ENCODE measurements at regions not wholly inside any gene's neighbourhood (a gene's known extent, or its start where the extent isn't known, plus 50 kb on each side); places are given as distances from the start of the nearest gene placed in this dataset.

DNA sequence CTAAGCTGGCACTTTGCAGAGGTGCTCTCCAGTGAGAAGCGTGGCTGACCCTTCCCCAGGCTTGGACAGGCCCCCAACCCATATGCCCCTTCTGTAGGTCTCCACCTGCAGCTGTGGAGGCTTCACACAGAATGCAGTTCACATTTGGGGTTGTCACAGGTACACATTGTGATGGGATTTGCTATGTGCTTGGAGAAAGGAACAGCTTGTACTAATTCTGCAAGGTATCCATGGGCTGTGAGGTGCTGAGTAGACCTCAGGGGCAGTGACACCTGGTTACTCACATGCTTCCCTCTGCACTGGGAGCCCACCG lies 188.9 kb downstream of the CXCL12 start (continued):
- TF ChIP-seq, protein P1, sequence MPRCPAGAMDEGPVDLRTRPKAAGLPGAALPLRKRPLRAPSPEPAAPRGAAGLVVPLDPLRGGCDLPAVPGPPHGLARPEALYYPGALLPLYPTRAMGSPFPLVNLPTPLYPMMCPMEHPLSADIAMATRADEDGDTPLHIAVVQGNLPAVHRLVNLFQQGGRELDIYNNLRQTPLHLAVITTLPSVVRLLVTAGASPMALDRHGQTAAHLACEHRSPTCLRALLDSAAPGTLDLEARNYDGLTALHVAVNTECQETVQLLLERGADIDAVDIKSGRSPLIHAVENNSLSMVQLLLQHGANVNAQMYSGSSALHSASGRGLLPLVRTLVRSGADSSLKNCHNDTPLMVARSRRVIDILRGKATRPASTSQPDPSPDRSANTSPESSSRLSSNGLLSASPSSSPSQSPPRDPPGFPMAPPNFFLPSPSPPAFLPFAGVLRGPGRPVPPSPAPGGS (IDR thresholded peaks at IDR 0.05): no peak
- TF ChIP-seq CBX2 (IDR thresholded peaks at IDR 0.05; ENCODE audit: borderline replicate concordance, low read depth): no peak

DNA sequence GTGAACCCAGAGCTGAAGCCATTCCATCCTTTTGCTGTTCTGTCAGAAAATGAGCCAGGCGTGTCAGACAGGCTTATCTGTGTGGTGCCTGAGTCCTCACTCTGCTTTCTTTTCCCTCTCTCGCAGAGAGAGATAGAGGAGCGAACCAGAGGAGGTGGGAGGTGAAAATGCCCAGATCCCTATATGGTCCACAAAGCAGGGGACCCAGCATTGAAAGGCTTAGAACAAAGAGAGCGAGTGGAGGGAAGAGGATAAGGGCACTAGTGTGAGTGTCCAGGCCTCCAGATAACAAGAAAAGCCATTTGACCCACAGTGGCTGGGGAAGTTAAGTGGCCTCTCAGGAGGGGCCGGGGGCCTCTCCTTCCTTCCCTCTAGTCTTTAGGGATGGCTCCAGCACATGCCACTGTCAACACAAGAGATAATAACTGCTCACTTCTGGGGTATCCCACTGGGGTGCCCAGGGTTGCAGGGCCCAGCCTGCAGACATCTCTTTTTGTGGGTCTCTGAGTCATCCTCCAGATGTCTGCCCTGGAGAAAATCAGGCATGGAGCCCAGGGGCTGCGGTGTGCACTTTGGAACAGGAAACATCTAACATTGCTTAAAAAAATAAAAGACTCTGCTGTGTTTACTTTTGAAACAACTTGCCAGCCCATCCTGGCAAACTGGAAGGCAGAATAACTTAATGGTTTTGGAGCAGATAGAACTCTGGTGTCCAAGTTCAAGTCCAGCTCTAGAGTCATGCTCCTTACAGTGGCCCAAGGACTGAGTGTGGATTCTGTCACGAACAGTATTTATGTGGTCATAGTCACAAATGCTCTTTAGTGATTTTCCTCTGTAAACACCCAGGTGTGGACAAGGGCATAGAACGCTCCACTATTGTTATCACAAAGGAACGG lies 189.5 kb downstream of the CXCL12 start:
- POLR2A ChIA-PET: interaction anchor here (0.5 kb wide), 1 partner anchor 790 kb away, joined by 3 read pairs; no protein-coding TSS in a partner anchor
- no peak for FAIRE-seq
- H3K4me1 ChIP-seq: peaks cover 17% of the 10 kb centered on the region
- H3K9me3 ChIP-seq: no peaks in the 10 kb centered on the region
- H3K27ac ChIP-seq: peak overlapping the region; percentile 62 to 64; a peak in 5 of 6 replicates
- peak; percentile 73 to 86; a peak in 3 of 6 replicates for ATAC-seq
- H3K4me3 ChIP-seq: no peak overlapping the region
- CTCF ChIA-PET: interaction anchor here (2.2 kb wide), 1 partner anchor 10 kb away, joined by 6 read pairs; no protein-coding TSS in a partner anchor
- peak; percentile 28 to 29 for DNase-seq (ENCODE audit: low read depth in 1 of 2, low spot score in 1 of 2)
- peak overlapping the region; percentile 50 for H3K4me2 ChIP-seq
- 10% methylated on average over 9 of the region's 9 CpGs for WGBS (ENCODE audit: missing lambda C conversion rate)
- TF ChIP-seq EP300 (IDR thresholded peaks at IDR 0.05): 0 out of 5 replicates have a peak, but pooled peaks of 1 of the 2 experiments have one; percentile 9
- 0 out of 2 replicates have a peak, but pooled peaks have one; percentile 28 for TF ChIP-seq FOSL2 (IDR thresholded peaks at IDR 0.05)
- TF ChIP-seq FOSL2 (CRISPR knock-in tag; IDR thresholded peaks at IDR 0.05): no peak
- no peak for TF ChIP-seq RAD21 (conservative IDR thresholded peaks at IDR 0.05 in 1 of 2, IDR thresholded peaks at IDR 0.05 in 1 of 2)

DNA sequence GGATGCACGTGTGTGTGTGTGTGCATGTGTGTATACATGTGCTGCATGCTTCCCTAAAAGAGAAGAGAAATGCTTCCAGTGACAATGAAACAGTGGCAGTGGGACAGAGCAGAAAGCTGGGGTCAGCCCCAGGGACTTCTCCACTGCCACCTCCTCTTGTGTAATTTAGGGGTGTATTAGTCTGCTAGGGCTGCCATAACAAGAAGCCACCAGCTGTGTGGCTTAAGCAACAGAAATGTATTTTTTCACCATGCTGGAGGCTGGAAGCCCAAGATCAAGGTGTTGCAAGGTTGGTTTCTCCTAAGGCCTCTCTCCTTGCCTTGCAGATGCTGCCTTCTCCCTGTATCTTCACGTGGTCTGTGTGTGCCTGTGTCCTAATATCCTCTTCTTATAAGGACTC lies 190.5 kb downstream of the CXCL12 start:
- WGBS (ENCODE audit: missing lambda C conversion rate): 8% methylated on average over 2 of the region's 2 CpGs
- CTCF ChIA-PET: no interaction called here
- peaks cover 17% of the 10 kb centered on the region for H3K4me1 ChIP-seq

DNA sequence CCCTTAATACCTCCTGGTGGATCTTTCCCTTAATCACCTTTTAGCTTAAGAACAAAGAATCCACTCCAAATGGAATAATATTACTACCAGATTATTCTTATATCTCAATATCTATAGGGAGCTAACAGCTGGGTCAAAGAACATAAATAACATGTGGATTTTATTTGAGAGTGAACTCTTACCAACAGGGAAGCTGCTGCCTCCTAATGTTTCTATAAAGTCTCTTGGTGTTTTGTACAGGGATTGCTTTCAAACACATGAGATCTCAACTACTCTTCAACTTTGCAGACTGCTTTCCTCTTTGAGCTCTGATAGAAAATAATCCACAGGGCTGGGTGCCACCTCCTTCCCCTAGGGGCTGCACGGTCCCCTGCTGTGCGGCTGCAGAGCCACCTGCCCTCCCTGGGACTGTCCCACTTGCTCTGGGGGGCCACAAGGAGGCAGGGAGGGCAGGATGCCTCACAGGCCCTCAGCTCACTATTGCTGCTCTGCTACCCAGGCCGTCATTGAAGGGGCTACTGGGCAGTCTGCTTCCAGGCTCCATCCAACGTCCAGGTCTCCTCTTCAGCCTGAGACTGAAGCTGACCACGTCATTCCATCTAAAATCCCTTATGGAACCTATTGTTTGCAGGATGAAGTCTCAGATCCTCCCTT lies 191.2 kb downstream of the CXCL12 start:
- ChIA-PET POLR2A (no interaction called here), CTCF (interaction anchor here (1.3 kb wide), 1 partner anchor 671 kb away, joined by 4 read pairs; no protein-coding TSS in a partner anchor)
- Histone ChIP-seq H3K4me1 (peaks cover 17% of the 10 kb centered on the region), H3K9me3 (no peaks in the 10 kb centered on the region), H3K27ac (no peak overlapping the region), H3K4me2 (no peak overlapping the region), H3K4me3 (no peak overlapping the region)
- DNase-seq (ENCODE audit: low read depth in 1 of 2, low spot score in 1 of 2): no peak
- TF ChIP-seq POLR2A (IDR thresholded peaks at IDR 0.05; ENCODE audit: low read length): no peak
- TF ChIP-seq, protein P2, sequence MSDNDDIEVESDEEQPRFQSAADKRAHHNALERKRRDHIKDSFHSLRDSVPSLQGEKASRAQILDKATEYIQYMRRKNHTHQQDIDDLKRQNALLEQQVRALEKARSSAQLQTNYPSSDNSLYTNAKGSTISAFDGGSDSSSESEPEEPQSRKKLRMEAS (IDR thresholded peaks at IDR 0.05): no peak
- TF ChIP-seq, protein P1 (IDR thresholded peaks at IDR 0.05): no peak
- TF ChIP-seq CBX8 (IDR thresholded peaks at IDR 0.05): no peak
- TF ChIP-seq, protein P3, sequence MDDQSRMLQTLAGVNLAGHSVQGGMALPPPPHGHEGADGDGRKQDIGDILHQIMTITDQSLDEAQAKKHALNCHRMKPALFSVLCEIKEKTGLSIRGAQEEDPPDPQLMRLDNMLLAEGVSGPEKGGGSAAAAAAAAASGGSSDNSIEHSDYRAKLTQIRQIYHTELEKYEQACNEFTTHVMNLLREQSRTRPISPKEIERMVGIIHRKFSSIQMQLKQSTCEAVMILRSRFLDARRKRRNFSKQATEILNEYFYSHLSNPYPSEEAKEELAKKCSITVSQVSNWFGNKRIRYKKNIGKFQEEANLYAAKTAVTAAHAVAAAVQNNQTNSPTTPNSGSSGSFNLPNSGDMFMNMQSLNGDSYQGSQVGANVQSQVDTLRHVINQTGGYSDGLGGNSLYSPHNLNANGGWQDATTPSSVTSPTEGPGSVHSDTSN (IDR thresholded peaks at IDR 0.05): no peak
- no peak for TF ChIP-seq CEBPB (IDR thresholded peaks at IDR 0.05)
- TF ChIP-seq SREBF2 (IDR thresholded peaks at IDR 0.05): no peak
- no peak for TF ChIP-seq MYC (IDR thresholded peaks at IDR 0.05; ENCODE audit: borderline replicate concordance, low read length)
- TF ChIP-seq JUNB (IDR thresholded peaks at IDR 0.05): no peak
- TF ChIP-seq CHD2 (IDR thresholded peaks at IDR 0.05; ENCODE audit: low read length, partially characterized antibody): no peak
- TF ChIP-seq NR3C1 (IDR thresholded peaks at IDR 0.05): no peak
- 12% methylated on average over 5 of the region's 5 CpGs for WGBS (ENCODE audit: missing lambda C conversion rate)
- FAIRE-seq: no peak
- ATAC-seq: no peak

More for the DNA sequence above, 190.5 kb downstream of the CXCL12 start:
- no peak overlapping the region for H3K4me2 ChIP-seq
- no peak for DNase-seq (ENCODE audit: low read depth in 1 of 2, low spot score in 1 of 2)
- no peak for TF ChIP-seq HOXB13 (CRISPR knock-in tag; IDR thresholded peaks at IDR 0.05; ENCODE audit: low read depth)
- H3K9me3 ChIP-seq: no peaks in the 10 kb centered on the region
- no peak overlapping the region for H3K4me3 ChIP-seq
- peak overlapping the region in 1 of 2 experiments; percentile 62; a peak in 3 of 6 replicates for H3K27ac ChIP-seq
- ATAC-seq: no peak
- POLR2A ChIA-PET: no interaction called here
- FAIRE-seq: no peak
